ENCODE measurements at regions not wholly inside any gene's neighbourhood (a gene's known extent, or its start where the extent isn't known, plus 50 kb on each side); places are given as distances from the start of the nearest gene placed in this dataset.
A peak's percentile ranks its signal among the peaks of the same experiment; 100 is the strongest.

DNA sequence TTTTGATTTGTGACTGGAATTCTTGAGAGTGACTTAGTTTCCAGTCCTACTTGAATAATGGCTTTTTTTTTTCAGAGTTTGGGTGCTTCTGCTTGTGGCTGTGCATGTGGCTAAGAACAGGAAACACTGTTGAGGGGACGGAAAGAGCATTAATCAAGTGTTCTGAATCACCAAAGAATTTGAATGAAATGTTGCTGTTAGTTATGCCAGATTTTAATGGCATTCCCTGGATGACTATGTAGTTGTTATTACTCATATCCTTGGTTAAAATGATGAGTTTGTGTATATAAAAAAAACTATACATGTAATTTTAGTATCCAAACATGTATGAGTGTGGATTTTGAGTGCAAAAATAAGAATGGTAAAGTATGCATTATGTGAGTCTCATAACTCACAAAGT lies 347.9 kb downstream of the BCAT1 start:
- peak overlapping the region; percentile 40 for H3K4me2 ChIP-seq (ENCODE audit: low read depth, low read length, poor library complexity, severe bottlenecking)

GRCh38 chr12:24600551-24600950 lies 348.4 kb downstream of the BCAT1 start:
- Histone ChIP-seq H3K4me3 (ENCODE audit: low read length) (no peak overlapping the region), H2AFZ (ENCODE audit: low read length) (peak overlapping the region; percentile 4; the same call in 1 of the 2 replicates), H3K9me3 (ENCODE audit: low read length) (no peaks in the 10 kb centered on the region), H3K79me2 (ENCODE audit: low read length) (no peaks in the 10 kb centered on the region), H4K20me1 (ENCODE audit: insufficient read depth, low read depth, low read length) (no peaks in the 10 kb centered on the region), H3K27me3 (ENCODE audit: low read length) (no peaks in the 10 kb centered on the region), H3K4me2 (ENCODE audit: low read depth, low read length, poor library complexity, severe bottlenecking) (peak overlapping the region; percentile 40), H3K9me2 (replicated peaks; ENCODE audit: insufficient read depth, low read length) (no peaks in the 10 kb centered on the region), H3K9ac (ENCODE audit: low read length) (no peak overlapping the region), H3K4me1 (ENCODE audit: low read length) (peaks cover 33% of the 10 kb centered on the region), H3K27ac (ENCODE audit: low read length) (no peak overlapping the region; the same call in 1 of the 2 replicates), H3K36me3 (ENCODE audit: insufficient read depth, low read length) (no peaks in the 10 kb centered on the region)
- no peak for DNase-seq

More for the DNA sequence above, 347.9 kb downstream of the BCAT1 start:
- H3K4me3 ChIP-seq (ENCODE audit: low read length) = no peak overlapping the region
- DNase-seq = peak; percentile 58
- H3K36me3 ChIP-seq (ENCODE audit: insufficient read depth, low read length) = no peaks in the 10 kb centered on the region
- no peaks in the 10 kb centered on the region for H3K9me3 ChIP-seq (ENCODE audit: low read length)
- peaks cover 33% of the 10 kb centered on the region for H3K4me1 ChIP-seq (ENCODE audit: low read length)
- H3K9me2 ChIP-seq (replicated peaks; ENCODE audit: insufficient read depth, low read length) = no peaks in the 10 kb centered on the region
- H3K79me2 ChIP-seq (ENCODE audit: low read length) = no peaks in the 10 kb centered on the region
- H3K27ac ChIP-seq (ENCODE audit: low read length) = no peak overlapping the region
- no peak overlapping the region for H3K9ac ChIP-seq (ENCODE audit: low read length)
- no peaks in the 10 kb centered on the region for H4K20me1 ChIP-seq (ENCODE audit: insufficient read depth, low read depth, low read length)
- H3K27me3 ChIP-seq (ENCODE audit: low read length) = no peaks in the 10 kb centered on the region
- peak overlapping the region; percentile 4; the same call in 1 of the 2 replicates for H2AFZ ChIP-seq (ENCODE audit: low read length)

DNA sequence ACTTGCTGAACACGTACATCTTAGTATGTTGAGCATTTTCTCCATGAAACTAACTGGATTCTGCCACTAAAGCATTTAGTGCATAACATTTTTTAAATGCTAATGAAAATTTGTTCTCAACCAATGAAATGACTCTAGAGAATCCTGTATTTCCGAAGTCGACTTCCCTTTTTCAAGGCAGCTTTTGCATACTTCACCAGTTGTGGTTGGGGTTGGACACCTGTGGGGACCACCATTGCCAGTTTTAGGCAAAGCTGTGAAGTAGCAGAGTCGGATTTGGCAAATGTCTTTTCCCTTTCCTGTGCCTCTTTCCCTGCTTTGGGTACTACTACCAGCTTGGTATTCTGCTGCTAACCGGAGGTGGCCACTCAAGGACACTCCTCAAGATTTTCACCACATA lies 349.2 kb downstream of the BCAT1 start:
- Histone ChIP-seq H3K4me1 (ENCODE audit: low read length) (peaks cover 33% of the 10 kb centered on the region), H3K9ac (ENCODE audit: low read length) (no peak overlapping the region), H3K79me2 (ENCODE audit: low read length) (no peaks in the 10 kb centered on the region), H3K4me3 (ENCODE audit: low read length) (0 out of 2 replicates have a peak overlapping the region, but pooled peaks have one; percentile 6), H3K27ac (ENCODE audit: low read length) (no peak overlapping the region; the same call in 1 of the 2 replicates), H3K4me2 (ENCODE audit: low read depth, low read length, poor library complexity, severe bottlenecking) (peak overlapping the region; percentile 40), H4K20me1 (ENCODE audit: insufficient read depth, low read depth, low read length) (no peaks in the 10 kb centered on the region), H3K36me3 (ENCODE audit: insufficient read depth, low read length) (no peaks in the 10 kb centered on the region), H2AFZ (ENCODE audit: low read length) (no peak overlapping the region), H3K9me3 (ENCODE audit: low read length) (no peaks in the 10 kb centered on the region), H3K9me2 (replicated peaks; ENCODE audit: insufficient read depth, low read length) (no peaks in the 10 kb centered on the region), H3K27me3 (ENCODE audit: low read length) (no peaks in the 10 kb centered on the region)
- peak; percentile 86 for DNase-seq

GRCh38 chr12:24597580-24597979 lies 351.3 kb downstream of the BCAT1 start:
- H3K4me1 ChIP-seq (ENCODE audit: low read length) = peaks cover 23% of the 10 kb centered on the region
- DNase-seq = no peak
- no peaks in the 10 kb centered on the region for H4K20me1 ChIP-seq (ENCODE audit: insufficient read depth, low read depth, low read length)
- H3K9me3 ChIP-seq (ENCODE audit: low read length) = no peaks in the 10 kb centered on the region
- no peak overlapping the region for H3K27ac ChIP-seq (ENCODE audit: low read length)
- no peaks in the 10 kb centered on the region for H3K36me3 ChIP-seq (ENCODE audit: insufficient read depth, low read length)
- H3K4me3 ChIP-seq (ENCODE audit: low read length) = no peak overlapping the region
- H3K9me2 ChIP-seq (replicated peaks; ENCODE audit: insufficient read depth, low read length) = no peaks in the 10 kb centered on the region
- no peak overlapping the region for H3K9ac ChIP-seq (ENCODE audit: low read length)
- no peaks in the 10 kb centered on the region for H3K27me3 ChIP-seq (ENCODE audit: low read length)
- H3K79me2 ChIP-seq (ENCODE audit: low read length) = no peaks in the 10 kb centered on the region
- H2AFZ ChIP-seq (ENCODE audit: low read length) = no peak overlapping the region
- no peak overlapping the region for H3K4me2 ChIP-seq (ENCODE audit: low read depth, low read length, poor library complexity, severe bottlenecking)

GRCh38 chr12:24596768-24597388 lies 352.0 kb downstream of the BCAT1 start:
- Histone ChIP-seq H2AFZ (ENCODE audit: low read length) (no peak overlapping the region), H3K36me3 (ENCODE audit: insufficient read depth, low read length) (no peaks in the 10 kb centered on the region), H3K27ac (ENCODE audit: low read length) (no peak overlapping the region), H3K9me2 (replicated peaks; ENCODE audit: insufficient read depth, low read length) (no peaks in the 10 kb centered on the region), H3K9me3 (ENCODE audit: low read length) (no peaks in the 10 kb centered on the region), H3K9ac (ENCODE audit: low read length) (no peak overlapping the region), H4K20me1 (ENCODE audit: insufficient read depth, low read depth, low read length) (no peaks in the 10 kb centered on the region), H3K4me2 (ENCODE audit: low read depth, low read length, poor library complexity, severe bottlenecking) (no peak overlapping the region), H3K79me2 (ENCODE audit: low read length) (no peaks in the 10 kb centered on the region), H3K4me1 (ENCODE audit: low read length) (peaks cover 23% of the 10 kb centered on the region), H3K4me3 (ENCODE audit: low read length) (no peak overlapping the region), H3K27me3 (ENCODE audit: low read length) (no peaks in the 10 kb centered on the region)
- DNase-seq = peak; percentile 76

DNA sequence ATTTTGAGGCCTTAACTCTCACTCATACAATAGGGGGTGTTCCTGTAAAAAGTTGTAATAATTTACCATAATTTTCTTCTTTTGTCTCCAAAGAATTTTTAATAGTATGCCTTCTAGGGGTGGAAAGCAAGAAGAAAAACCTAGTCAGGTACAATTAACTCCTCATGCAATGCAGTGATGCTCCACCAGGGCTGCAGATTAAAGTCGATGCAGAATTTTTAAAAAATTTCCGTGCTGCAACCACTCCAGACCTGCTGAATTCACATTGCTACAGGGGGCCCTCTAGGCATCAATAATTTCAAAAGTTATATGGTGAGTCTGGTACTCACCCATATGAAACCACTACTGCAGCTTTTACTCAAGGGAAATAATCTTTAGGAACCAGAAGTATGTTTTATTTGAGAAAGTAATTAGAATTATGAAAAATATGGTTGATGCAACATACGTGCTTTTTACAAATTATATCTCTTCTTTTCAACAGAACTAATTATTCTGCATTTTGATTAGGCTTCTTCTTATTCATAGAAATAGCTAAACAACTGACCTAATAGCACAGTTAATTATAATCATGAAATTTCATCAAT lies 353.2 kb downstream of the BCAT1 start:
- Histone ChIP-seq H2AFZ (ENCODE audit: low read length) (no peak overlapping the region), H3K27ac (ENCODE audit: low read length) (no peak overlapping the region), H3K4me1 (ENCODE audit: low read length) (peaks cover 17% of the 10 kb centered on the region), H3K9me3 (ENCODE audit: low read length) (no peaks in the 10 kb centered on the region), H3K79me2 (ENCODE audit: low read length) (no peaks in the 10 kb centered on the region), H3K27me3 (ENCODE audit: low read length) (no peaks in the 10 kb centered on the region), H3K4me3 (ENCODE audit: low read length) (no peak overlapping the region), H3K36me3 (ENCODE audit: insufficient read depth, low read length) (no peaks in the 10 kb centered on the region), H3K9ac (ENCODE audit: low read length) (no peak overlapping the region), H3K9me2 (replicated peaks; ENCODE audit: insufficient read depth, low read length) (no peaks in the 10 kb centered on the region), H3K4me2 (ENCODE audit: low read depth, low read length, poor library complexity, severe bottlenecking) (no peak overlapping the region), H4K20me1 (ENCODE audit: insufficient read depth, low read depth, low read length) (no peaks in the 10 kb centered on the region)
- peak; percentile 75 for DNase-seq

GRCh38 chr12:24591715-24592440 lies 357.0 kb downstream of the BCAT1 start:
- no peak for DNase-seq
- H3K36me3 ChIP-seq (ENCODE audit: insufficient read depth, low read length) = no peaks in the 10 kb centered on the region
- H3K9me3 ChIP-seq (ENCODE audit: low read length) = no peaks in the 10 kb centered on the region
- no peak overlapping the region for H3K4me3 ChIP-seq (ENCODE audit: low read length)
- no peaks in the 10 kb centered on the region for H3K27me3 ChIP-seq (ENCODE audit: low read length)
- no peaks in the 10 kb centered on the region for H3K79me2 ChIP-seq (ENCODE audit: low read length)
- H3K4me2 ChIP-seq (ENCODE audit: low read depth, low read length, poor library complexity, severe bottlenecking) = no peak overlapping the region
- no peaks in the 10 kb centered on the region for H3K9me2 ChIP-seq (replicated peaks; ENCODE audit: insufficient read depth, low read length)
- no peaks in the 10 kb centered on the region for H4K20me1 ChIP-seq (ENCODE audit: insufficient read depth, low read depth, low read length)
- no peak overlapping the region for H3K9ac ChIP-seq (ENCODE audit: low read length)
- no peak overlapping the region for H2AFZ ChIP-seq (ENCODE audit: low read length)
- no peak overlapping the region for H3K27ac ChIP-seq (ENCODE audit: low read length)
- H3K4me1 ChIP-seq (ENCODE audit: low read length) = no peaks in the 10 kb centered on the region

- Histone ChIP-seq H3K9me2 (replicated peaks; ENCODE audit: insufficient read depth, low read length) (no peaks in the 10 kb centered on the region), H4K20me1 (ENCODE audit: insufficient read depth, low read depth, low read length) (no peaks in the 10 kb centered on the region), H3K36me3 (ENCODE audit: insufficient read depth, low read length) (no peaks in the 10 kb centered on the region), H2AFZ (ENCODE audit: low read length) (no peak overlapping the region), H3K79me2 (ENCODE audit: low read length) (no peaks in the 10 kb centered on the region), H3K4me2 (ENCODE audit: low read depth, low read length, poor library complexity, severe bottlenecking) (no peak overlapping the region), H3K4me3 (ENCODE audit: low read length) (no peak overlapping the region), H3K9ac (ENCODE audit: low read length) (no peak overlapping the region), H3K4me1 (ENCODE audit: low read length) (no peaks in the 10 kb centered on the region), H3K27ac (ENCODE audit: low read length) (no peak overlapping the region), H3K27me3 (ENCODE audit: low read length) (no peaks in the 10 kb centered on the region), H3K9me3 (ENCODE audit: low read length) (no peaks in the 10 kb centered on the region)
- DNase-seq = no peak
Measured at GRCh38 chr12:24591079-24591626, 357.7 kb downstream of the BCAT1 start.
